GOT3 (cell line): ENCODE measurements at regions not wholly inside any gene's neighbourhood (a gene's known extent, or its start where the extent isn't known, plus 50 kb on each side); places are given as distances from the start of the nearest gene placed in this dataset.

ENCODE experiments used
- DNase-seq: peaks from one replicate; lab custom pipeline; 2025; ENCODE audit warnings: mixed read lengths; lab: John Stamatoyannopoulos, UW

DNA sequence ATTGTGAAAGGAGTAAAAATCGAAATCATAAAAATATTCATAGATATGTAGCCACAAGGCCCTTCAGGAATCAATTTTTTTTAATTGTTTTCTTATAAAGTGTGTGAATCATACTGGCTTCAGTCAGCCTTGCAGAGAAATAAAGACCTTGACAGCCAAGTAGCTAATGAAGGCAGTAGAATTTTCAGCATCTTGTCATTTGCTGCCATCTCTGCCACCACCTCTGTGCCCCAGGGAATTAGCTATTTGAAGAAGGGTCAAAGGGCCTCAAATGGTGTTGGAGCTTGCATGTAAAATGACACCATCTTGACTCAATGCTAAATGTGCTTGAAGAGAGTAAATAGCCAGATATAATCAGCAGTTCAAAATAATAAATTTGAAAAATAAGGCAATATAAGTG, 359.4 kb upstream of the DCN start:
- DNase-seq = no peak

DNA sequence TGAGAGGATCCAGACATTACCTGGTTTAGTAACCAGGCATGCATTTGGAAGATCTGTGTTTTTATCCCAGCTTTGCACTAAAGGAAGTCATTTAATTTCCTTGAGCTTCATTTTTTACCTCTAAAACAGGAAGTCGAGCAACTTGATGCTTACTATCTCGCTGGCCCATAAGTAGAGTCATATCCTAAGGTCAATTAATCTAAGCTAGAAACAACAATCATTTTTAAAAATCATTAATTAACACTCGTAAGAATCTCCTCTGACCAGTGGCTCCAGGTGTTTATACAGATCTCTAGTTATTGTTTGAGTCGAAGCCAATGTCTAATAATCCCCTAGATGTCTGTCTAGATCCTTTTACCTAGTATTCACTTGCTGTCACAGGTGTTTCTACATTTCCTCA, 355.8 kb upstream of the DCN start:
- no peak for DNase-seq

DNA sequence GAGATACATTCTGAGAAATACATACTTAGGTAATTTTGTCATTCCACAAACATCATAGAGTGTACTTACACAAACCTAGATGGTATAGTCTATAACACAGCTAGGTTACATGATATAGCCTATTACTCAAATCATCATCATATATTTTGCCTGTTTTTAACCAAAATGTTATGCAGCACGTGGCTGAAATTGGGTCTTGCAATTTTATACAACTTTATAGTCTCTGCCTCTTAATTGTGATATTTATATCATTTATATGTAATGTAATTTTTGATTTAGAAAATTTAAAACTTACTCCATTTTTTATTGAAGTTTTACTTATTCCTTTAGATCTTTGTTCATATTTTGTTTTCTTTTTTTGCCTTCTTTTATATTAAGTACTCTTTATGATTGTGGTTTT, 350.7 kb upstream of the DCN start:
- no peak for DNase-seq

DNA sequence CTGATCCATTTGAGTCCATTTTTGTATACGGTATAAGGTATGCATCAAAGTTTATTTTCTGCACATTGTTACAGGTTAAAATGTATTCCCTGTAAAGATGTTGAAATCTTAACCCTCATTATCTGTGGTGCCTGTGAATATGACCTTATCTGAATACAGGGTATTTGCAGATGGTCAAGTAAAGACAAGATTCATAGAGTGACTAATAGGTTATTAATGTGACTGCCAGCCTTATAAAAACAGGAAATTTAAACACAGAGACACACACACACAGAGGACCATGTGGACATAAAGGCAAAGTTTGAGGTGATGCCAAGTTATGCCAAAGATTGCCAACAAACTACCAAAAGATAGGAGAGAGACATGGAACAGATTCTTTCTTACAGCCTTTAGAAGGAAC, 347.2 kb upstream of the DCN start:
- no peak for DNase-seq

DNA sequence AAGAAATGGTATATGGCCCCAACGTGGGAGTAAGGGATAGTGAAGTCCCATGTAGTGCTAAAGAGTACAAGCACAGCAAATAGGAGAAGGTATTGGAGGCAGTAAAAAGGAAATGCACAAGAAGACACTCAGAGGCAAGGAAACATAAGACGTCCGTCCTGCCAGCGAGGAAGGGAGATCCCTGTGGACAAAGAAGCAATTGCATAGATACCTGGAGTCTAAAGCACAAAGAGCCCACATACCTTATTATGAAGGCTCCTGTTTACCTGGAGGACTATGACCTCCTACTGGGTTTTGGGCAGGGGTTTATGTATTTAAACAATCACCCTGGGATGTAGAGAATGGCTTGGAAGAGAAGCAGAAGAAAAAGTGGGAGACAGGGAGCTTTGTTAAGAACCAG, 341.2 kb upstream of the DCN start:
- DNase-seq = no peak

DNA sequence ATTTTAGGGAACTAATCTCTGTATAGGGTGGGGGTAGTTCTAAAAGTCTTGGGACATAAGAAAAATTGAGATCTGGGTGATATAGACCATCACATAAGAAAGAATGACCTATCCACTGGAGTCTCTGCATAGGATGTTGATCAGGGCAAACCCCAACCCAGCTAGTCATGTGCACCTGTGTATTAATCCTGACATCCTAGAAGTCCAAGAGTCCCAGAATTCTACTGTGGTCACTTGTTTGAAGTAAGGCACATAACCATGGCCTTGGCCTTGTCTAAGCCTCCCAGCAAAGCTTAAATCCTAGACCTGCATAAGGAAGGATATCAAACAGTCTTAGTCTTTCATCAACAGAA, 334.1 kb upstream of the DCN start:
- DNase-seq = no peak

DNA sequence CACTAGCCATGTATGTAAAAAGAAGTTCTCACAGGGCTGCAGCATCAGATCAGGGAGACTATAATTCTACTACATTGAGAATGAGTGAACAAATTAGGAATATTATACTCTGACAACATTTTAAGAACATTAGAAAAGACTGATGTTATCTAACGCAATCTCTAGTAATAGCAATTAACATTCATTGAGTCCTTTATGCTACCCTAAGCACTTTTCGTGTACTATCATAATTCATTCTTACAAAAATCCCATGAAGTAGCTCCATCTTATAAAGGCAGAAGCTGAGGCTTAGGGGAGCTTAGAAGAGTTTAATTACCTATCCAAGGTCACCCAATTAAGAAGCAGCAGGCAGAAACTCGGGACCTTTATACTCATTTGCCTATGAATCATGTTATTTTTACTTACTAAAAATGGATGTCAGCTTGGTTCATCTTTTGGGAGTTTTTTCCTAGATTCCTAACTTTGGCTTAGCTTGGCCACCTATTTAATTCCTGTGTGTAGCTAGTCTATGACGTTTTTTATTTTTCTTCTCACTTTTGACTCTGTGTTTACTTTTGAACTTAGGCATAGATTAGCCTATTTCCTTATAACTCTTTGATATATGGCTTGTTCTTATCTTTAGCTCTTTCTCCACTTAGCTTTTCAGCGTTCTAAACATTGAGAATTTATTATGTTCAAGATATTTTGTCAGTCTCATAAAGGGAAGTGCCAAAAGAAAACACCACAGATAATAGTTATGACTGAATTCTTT, 333.5 kb upstream of the DCN start:
- no peak for DNase-seq

DNA sequence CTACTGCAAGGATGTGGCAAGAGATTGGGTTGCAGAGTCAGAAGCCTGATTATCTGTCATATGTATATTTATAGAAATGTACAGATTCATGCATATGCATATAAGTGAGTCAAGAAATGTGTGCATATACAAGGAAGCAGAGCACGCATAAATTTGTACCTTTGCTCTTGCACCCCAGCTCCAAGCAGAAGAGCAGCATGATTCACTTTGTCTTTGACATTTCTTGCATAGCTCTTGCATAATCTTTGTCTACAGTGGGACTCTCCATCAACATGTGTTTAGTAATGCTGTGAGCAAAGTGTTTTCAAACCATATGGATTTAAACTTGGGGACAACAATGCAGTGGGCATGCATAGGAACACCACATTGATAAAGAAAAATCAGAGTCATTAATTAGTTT, 330.7 kb upstream of the DCN start:
- DNase-seq = no peak

DNA sequence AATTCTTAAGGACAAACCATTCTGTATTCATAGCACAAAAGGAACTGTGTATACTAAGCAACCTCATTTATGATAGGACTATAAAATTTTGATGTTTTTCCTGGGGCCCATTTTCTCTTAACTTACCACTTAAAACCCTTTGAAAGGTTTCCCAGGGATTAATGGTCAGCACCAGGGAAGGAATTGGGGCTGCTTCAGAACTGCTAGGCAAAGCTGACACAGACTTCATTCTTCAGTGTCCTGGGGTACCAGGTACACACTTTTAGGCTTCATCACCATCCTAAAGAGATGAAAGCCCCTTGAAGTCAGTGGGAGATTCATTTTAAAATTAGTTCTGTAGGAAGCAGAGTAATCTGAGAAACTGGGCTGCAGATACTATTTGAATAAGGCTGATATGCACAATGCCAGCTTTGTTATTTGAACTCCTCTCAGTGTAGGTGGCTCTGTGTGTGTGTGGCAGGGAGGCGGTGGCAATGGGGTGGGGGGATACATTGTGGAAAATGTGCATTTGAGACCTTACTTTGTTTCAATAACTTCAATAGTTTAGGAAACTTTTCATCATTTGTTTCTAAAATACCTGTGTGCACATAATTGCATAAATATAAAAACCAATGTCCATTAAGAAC, 329.3 kb upstream of the DCN start:
- no peak for DNase-seq

DNA sequence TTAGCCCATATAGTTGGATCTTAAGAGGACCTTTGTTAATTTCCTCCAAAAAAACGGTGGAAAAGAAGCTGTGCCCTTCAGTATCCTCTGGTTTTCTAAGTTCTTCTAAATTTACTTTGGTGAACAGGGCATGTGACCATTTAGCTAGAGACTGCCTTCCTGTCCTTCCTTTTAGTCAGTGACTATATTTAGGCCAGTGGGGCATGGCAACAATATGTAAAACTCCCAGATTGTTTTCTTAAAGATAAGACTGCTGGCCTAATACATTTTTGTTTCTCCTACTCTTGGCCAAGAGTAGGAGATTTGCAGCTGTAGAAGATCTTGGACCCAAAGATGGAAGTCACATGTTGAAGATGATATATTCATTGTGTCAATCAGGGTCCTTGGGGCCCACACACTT, 325.1 kb upstream of the DCN start:
- DNase-seq = no peak

DNA sequence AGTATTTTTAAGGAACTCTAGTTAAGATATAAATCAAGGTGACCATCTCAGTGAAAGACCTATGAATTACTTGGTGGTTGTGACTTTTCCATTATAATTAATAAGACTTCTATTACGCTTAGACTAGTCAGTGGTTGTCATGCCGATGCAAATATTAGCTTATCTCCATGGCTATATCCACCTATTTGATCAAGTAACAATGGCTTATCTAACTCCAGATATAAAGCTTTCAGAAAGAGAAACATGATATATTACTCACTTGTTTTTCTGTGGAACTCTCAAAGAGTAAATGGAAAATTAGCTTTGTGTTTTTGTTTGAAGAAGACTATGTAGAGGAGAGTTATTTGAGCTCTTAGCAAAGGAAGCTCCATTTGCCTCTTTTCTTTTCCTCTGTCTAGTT, 323.8 kb upstream of the DCN start:
- no peak for DNase-seq

DNA sequence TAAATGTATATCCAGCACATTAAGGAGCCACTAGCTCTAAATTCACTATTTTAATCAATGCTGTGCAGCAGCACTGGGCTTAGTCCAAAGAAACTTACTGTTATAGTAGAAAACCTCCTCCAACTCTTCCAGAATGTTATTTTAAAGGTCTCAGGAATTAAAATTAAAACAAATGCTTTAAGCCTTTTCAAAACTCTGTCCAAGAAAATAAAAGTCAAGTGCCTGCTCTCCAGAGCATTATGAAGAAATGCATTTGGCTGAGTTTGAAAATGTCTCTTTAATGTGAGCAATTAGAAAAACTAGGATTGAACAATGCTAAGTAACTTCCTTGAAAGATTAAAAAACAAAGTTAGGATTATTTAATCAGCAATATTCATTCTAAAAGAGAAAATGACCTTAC, 322.4 kb upstream of the DCN start:
- DNase-seq = no peak

DNA sequence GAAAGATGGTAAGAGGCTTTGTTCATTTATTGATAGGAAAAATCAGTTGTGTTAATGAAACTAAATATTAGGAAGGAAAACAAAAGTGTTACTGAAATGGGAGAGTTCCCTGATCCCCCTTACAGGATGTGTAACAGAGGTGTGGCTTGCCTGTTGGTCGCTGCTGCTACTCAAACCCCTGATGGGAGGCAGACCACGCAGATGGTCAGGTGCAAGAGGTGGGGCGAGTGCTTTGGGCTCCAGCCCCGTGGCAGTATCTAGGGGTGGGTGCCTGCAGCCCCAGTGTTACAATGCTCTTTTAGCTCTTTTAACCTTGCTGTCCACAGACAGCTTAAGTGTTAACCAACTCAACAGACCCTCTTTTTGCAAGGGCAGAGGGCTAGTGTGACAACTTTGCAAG, 319.6 kb upstream of the DCN start:
- no peak for DNase-seq

DNA sequence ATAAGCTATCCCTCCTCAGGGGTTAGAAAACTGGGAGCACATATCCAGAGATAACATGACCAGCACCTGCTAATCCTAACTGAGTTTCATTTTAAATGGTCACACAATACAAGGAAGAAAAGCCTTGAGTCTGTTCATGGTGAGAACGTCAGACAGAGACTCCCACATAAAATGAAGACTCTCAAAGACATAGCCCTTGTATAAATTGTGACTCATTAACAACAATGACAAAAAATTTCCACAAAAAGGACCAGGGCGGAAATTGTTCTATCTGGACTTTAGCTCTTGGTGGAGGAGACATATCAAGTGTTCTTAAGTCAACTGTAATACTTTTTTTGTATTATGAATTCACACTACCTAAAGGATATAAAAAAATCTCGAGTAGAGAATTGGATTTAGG, 313.7 kb upstream of the DCN start:
- DNase-seq = no peak

DNA sequence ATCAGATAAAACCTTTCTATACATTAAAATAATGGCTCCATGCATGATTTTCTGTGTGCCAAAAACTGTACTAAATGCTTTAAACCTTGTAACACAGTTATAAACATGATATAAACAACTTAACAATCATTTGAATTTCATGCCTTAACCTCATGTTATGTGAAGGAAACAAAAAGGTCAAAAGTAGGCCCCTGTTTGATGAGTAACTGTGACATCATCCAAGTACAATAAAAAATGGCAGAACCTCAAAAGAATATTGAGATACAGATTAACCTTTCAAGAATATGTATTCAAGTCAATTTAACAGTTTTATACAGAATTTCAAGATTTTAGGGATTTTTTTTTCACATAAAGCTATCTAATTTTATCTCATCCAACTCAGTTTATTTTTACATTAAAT, 310.7 kb upstream of the DCN start:
- no peak for DNase-seq

DNA sequence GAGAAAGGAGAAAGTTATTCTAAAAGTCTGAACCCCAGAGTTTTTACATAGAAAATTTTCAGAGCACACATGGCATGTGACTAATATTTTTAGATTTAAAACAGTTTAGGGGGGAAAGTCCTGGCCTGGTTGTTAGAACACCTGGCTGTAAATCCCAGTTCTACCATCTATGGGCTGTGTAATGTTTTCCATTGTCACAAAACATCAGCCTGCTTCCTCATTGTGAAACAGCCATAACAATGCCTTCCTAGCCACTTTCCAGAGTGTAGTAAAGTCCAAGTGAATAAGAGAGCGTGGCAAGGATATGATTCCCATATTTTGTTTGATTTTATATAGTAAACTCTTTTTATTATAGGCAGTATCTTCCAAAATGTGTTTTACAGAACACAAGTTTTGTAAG, 310.0 kb upstream of the DCN start:
- no peak for DNase-seq

DNA sequence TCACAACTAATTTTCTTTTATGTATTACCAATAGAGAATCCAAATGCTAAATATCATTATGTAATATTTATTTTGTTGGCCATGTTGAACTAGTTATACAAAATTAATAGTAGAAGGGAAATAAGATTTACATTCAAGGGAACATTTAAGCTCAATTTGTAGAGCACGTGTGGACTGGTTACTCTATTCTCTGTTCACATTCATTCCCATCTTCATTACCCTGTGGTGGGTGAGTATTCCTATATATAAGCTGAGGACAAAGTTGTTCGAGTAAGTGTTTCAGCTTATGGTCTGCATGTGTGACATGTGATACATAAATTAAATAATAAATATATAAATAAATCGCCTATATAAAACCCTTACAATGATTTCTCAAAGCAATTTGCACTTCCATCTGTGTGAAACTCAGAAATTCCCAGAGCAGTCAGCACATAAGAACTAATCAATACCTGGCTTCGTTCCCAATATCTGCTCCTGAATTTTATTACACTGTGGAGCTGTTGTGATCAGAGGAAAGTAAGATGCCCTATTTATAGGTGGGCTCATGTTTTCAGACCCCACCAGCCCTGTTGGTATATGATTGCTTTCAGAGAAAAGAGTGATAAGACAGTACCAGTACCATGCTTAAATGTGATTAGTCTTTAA, 308.2 kb upstream of the DCN start:
- DNase-seq = no peak

DNA sequence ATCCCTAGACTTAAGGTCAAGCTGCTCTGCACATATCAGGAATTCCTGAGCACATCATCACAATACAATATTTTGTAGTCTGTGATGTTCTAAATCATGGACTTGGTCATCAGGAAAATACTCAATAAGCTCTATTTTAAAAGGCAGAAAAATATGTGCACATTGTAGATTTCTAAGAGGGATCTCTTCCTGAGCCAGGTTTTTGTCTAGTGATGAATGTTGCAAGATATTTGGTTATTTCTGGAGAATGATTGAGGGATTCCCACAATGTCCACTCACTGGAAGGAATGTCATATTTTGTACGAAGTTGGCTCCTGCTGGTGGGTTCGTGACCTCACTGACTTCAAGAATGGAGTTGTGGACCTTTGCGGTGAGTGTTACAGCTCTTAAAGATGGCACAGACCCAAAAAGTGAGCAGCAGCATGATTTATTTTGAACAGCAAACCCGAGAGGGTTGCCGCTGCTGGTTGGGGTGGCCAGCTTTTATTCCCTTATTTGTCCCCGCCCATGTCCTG, 300.9 kb upstream of the DCN start:
- DNase-seq = no peak

DNA sequence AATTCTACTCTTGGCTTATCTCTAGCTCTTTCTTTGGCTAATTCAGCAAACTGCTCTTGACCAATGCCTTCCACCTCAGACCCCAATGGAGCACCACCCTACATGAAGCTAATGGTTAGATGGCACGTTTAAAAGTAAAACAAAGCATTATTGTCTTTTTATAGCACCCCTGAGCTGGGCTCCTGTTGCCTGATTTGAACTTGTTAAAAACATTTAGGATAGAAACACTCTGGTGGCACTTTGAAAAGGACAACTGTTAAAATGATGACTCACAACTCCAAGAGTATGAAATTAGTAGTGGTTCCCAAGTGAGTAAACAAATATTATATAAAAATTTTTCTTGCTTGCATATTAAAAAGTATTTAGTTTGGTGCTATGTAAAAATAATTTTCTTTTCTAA, 299.6 kb upstream of the DCN start:
- DNase-seq = no peak

DNA sequence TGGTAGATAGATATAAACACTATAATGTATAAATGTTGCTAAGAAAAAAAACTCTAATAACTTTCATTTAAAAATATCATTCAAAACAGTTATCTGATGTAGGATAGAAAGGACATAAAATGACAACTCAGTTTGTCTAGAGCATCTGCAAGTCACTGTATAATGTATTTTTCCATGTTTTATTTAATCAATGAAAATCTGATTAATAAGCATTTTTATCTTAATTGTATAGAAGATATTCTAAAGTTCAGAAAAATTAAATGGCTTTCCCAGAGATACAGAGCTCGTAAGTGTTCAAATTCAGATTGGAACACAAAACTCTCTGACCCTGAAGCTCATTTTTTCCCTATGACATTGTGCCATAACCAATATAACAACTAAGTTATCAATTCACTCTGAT, 295.9 kb upstream of the DCN start:
- no peak for DNase-seq

DNA sequence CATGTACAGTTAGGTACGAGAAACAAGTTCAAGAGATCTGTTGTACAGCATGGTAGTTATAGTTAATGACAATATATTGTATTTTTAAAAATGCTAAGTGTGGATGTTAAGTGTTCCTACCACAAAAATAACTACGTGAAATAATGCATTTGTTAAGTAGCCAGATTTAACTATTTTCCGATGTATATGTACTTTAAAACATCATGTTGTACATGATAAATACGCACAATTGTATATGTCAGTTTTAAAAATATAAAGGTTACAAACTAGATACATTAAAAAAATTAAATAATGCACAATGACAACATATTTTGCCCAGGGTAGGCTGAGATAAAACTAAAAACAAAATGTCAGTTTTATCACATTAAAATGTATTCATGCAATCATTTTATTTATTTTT, 285.1 kb upstream of the DCN start:
- DNase-seq = no peak

DNA sequence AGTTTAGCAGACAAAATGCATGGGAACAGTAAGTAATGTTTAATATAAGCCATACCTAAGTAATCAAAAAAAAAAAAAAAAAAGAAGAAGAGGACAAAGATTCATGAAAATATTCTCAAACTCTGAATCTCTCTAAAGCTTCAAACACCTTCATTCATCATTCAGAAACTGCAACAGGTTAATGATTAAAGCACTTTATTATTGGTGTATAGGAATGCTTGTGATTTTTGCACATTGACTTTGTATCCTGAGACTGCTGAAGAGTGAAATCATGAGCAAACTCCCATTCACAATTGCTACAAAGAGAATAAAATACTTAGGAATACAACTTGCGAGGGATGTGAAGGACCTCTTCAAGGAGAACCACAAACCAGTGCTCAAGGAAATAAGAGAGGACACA, 278.4 kb upstream of the DCN start:
- no peak for DNase-seq

DNA sequence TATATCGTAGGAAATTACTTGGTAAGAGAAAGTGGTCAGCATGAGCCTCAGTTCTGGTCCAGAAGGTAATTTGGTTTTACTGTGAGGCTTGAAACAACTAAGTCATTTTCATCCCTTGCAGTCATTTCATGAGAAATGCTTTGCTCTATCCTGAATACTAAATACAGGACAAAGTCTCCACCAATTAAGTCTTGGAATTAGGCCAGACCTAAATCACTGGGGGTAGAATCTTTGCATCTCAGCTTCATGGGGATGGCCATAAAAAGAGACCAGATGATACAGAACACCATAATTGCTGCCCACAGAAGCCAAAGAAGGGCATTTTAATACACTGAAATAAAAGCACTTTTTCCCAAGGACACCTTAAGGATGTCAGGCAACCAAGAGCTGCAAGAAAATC, 277.9 kb upstream of the DCN start:
- no peak for DNase-seq

DNA sequence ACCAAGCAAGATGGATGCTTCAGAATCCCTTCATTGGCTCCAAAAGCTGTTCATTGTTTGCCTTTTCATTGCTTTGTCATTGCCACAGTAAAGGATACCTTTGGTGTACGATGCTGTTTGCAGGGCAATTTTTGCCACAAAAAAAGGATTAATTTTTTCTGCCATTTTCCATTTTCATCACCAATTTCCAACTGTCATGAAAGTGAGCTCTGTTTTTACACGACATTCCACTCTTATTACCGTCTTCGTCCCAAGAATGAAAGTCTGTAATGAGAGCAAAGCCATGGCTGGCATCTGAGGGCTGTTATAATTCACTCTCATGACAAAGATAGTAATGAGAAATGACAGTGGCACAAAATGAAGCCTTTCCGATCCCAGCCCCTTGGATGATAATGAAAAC, 272.7 kb upstream of the DCN start:
- DNase-seq = no peak
